ENCODE measurements at regions not wholly inside any gene's neighbourhood (a gene's known extent, or its start where the extent isn't known, plus 50 kb on each side); places are given as distances from the start of the nearest gene placed in this dataset.

DNA sequence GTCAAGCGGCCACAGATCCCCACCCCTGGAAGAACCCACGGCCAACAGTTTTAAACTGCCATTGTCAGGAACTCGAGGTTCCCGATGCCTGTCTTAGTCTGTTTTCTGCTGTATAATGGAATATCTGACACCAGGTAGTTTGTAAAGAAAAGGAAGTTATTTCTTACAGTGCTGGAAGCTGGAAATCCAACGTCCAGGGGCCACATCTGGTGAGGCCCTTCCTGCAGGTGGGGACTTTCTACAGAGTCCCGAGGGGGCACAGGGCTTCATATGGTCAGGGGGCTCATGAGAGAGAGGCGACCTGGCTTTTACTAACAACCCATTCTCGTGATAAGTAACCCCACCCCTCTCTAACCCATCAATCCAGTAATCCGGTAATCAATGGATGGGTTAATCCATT lies 501.6 kb upstream of the MYT1L start:
- Histone ChIP-seq H2AFZ (ENCODE audit: control insufficient read depth, low read depth, low read length) (no peak overlapping the region), H3K4me3 (no peak overlapping the region), H3K27me3 (replicated peaks in 1 of 2; ENCODE audit: control insufficient read depth in 2 of 2, insufficient read depth in 2 of 2, low read length in 1 of 2) (no peaks in the 10 kb centered on the region), H3K9ac (ENCODE audit: control insufficient read depth, insufficient read depth, low read length) (no peak overlapping the region), H3K4me2 (ENCODE audit: control insufficient read depth, insufficient read depth) (no peak overlapping the region), H4K20me1 (ENCODE audit: control insufficient read depth, insufficient read depth) (no peaks in the 10 kb centered on the region), H3K36me3 (ENCODE audit: control insufficient read depth in 2 of 2, insufficient read depth in 2 of 2, low read length in 1 of 2) (no peaks in the 10 kb centered on the region), H3K79me2 (ENCODE audit: control insufficient read depth, insufficient read depth, low read length) (no peaks in the 10 kb centered on the region), H3K9me3 (replicated peaks; ENCODE audit: control insufficient read depth, insufficient read depth, low read length) (no peaks in the 10 kb centered on the region), H3K4me1 (ENCODE audit: control insufficient read depth, insufficient read depth, low read length) (no peaks in the 10 kb centered on the region), H3K27ac (ENCODE audit: control insufficient read depth, insufficient read depth) (no peak overlapping the region)
- POLR2A ChIA-PET: no interaction called here
- FAIRE-seq (no peak), ATAC-seq (no peak), DNase-seq (ENCODE audit: low read depth, low spot score) (no peak)
- in situ Hi-C loops (cut with MboI): no loop called here
- TF ChIP-seq, protein P1, sequence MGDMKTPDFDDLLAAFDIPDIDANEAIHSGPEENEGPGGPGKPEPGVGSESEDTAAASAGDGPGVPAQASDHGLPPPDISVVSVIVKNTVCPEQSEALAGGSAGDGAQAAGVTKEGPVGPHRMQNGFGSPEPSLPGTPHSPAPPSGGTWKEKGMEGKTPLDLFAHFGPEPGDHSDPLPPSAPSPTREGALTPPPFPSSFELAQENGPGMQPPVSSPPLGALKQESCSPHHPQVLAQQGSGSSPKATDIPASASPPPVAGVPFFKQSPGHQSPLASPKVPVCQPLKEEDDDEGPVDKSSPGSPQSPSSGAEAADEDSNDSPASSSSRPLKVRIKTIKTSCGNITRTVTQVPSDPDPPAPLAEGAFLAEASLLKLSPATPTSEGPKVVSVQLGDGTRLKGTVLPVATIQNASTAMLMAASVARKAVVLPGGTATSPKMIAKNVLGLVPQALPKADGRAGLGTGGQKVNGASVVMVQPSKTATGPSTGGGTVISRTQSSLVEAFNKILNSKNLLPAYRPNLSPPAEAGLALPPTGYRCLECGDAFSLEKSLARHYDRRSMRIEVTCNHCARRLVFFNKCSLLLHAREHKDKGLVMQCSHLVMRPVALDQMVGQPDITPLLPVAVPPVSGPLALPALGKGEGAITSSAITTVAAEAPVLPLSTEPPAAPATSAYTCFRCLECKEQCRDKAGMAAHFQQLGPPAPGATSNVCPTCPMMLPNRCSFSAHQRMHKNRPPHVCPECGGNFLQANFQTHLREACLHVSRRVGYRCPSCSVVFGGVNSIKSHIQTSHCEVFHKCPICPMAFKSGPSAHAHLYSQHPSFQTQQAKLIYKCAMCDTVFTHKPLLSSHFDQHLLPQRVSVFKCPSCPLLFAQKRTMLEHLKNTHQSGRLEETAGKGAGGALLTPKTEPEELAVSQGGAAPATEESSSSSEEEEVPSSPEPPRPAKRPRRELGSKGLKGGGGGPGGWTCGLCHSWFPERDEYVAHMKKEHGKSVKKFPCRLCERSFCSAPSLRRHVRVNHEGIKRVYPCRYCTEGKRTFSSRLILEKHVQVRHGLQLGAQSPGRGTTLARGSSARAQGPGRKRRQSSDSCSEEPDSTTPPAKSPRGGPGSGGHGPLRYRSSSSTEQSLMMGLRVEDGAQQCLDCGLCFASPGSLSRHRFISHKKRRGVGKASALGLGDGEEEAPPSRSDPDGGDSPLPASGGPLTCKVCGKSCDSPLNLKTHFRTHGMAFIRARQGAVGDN (IDR thresholded peaks at IDR 0.05): no peak
- TF ChIP-seq, protein P2, sequence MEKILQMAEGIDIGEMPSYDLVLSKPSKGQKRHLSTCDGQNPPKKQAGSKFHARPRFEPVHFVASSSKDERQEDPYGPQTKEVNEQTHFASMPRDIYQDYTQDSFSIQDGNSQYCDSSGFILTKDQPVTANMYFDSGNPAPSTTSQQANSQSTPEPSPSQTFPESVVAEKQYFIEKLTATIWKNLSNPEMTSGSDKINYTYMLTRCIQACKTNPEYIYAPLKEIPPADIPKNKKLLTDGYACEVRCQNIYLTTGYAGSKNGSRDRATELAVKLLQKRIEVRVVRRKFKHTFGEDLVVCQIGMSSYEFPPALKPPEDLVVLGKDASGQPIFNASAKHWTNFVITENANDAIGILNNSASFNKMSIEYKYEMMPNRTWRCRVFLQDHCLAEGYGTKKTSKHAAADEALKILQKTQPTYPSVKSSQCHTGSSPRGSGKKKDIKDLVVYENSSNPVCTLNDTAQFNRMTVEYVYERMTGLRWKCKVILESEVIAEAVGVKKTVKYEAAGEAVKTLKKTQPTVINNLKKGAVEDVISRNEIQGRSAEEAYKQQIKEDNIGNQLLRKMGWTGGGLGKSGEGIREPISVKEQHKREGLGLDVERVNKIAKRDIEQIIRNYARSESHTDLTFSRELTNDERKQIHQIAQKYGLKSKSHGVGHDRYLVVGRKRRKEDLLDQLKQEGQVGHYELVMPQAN (conservative IDR thresholded peaks at IDR 0.05): no peak
- no peak for TF ChIP-seq TCF12 (IDR thresholded peaks at IDR 0.05; ENCODE audit: low read depth, low read length)
- TF ChIP-seq, protein P3, sequence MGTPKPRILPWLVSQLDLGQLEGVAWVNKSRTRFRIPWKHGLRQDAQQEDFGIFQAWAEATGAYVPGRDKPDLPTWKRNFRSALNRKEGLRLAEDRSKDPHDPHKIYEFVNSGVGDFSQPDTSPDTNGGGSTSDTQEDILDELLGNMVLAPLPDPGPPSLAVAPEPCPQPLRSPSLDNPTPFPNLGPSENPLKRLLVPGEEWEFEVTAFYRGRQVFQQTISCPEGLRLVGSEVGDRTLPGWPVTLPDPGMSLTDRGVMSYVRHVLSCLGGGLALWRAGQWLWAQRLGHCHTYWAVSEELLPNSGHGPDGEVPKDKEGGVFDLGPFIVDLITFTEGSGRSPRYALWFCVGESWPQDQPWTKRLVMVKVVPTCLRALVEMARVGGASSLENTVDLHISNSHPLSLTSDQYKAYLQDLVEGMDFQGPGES (IDR thresholded peaks at IDR 0.05): no peak
- no TSS peak for BruUV-seq (replicated peaks)
- SMC1A ChIA-PET (ENCODE audit: uncharacterized antibody, unreplicated experiment): no interaction called here
- RAD21 ChIA-PET (ENCODE audit: unreplicated experiment): no interaction called here
- WGBS (ENCODE audit: insufficient coverage, insufficient replicate concordance, low lambda C conversion rate, missing lambda C conversion rate): 4% methylated on average over 9 of the region's 9 CpGs
- CTCF ChIA-PET: no interaction called here
- intact Hi-C loops (cut with micrococcal nuclease; ENCODE audit: unreplicated experiment): no loop called here

Measured in GM12878 (cell line).